OCI-LY1 (cell line): ENCODE measurements at regions not wholly inside any gene's neighbourhood (a gene's known extent, or its start where the extent isn't known, plus 50 kb on each side); places are given as distances from the start of the nearest gene placed in this dataset.

Experiments
- EZH2 ChIP-seq: fragments of 200-600 bp; sonication (generic), shearing (Covaris generic); IDR thresholded peaks from 2 replicates; pipeline ENCODE4 v1.8.0; 2017; ENCODE audit warnings: borderline replicate concordance, mixed run types, mild to moderate bottlenecking, antibody characterized with exemption, low read length, moderate library complexity, mixed read lengths
- TF ChIP-seq, protein P1 (sequence below): fragments of 200-600 bp; sonication (generic), shearing (Covaris generic); IDR thresholded peaks from 2 replicates; pipeline ENCODE4 v1.5.1; 2017; ENCODE audit warnings: mild to moderate bottlenecking, antibody characterized with exemption, low read length, moderate library complexity, mixed read lengths

- TF ChIP-seq, protein P1, sequence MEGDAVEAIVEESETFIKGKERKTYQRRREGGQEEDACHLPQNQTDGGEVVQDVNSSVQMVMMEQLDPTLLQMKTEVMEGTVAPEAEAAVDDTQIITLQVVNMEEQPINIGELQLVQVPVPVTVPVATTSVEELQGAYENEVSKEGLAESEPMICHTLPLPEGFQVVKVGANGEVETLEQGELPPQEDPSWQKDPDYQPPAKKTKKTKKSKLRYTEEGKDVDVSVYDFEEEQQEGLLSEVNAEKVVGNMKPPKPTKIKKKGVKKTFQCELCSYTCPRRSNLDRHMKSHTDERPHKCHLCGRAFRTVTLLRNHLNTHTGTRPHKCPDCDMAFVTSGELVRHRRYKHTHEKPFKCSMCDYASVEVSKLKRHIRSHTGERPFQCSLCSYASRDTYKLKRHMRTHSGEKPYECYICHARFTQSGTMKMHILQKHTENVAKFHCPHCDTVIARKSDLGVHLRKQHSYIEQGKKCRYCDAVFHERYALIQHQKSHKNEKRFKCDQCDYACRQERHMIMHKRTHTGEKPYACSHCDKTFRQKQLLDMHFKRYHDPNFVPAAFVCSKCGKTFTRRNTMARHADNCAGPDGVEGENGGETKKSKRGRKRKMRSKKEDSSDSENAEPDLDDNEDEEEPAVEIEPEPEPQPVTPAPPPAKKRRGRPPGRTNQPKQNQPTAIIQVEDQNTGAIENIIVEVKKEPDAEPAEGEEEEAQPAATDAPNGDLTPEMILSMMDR, result no peak
- TF ChIP-seq EZH2, result no peak
Observed at GRCh38 chr11:21896216-21896615, 296.7 kb upstream of the ANO5 start.
